Brain microvascular endothelial cell (primary cell): ENCODE measurements at regions not wholly inside any gene's neighbourhood (a gene's known extent, or its start where the extent isn't known, plus 50 kb on each side); places are given as distances from the start of the nearest gene placed in this dataset.

Experiments used
- DNase-seq: peaks from one replicate; pipeline ENCODE4 v3.0.0-alpha.2; 2020
- H3K27ac ChIP-seq: fragments of 250-450 bp; sonication (Bioruptor Pico); 2 replicates; pipeline ENCODE4 v1.5.1; 2020; ENCODE audit warnings: mild to moderate bottlenecking, moderate library complexity
- H3K27me3 ChIP-seq: fragments of 250-450 bp; sonication (Bioruptor Pico); replicated peaks from 2 replicates; pipeline ENCODE4 v1.5.1; 2020; ENCODE audit warnings: mild to moderate bottlenecking
- H3K36me3 ChIP-seq: fragments of 250-450 bp; sonication (Bioruptor Pico); replicated peaks from 2 replicates; pipeline ENCODE4 v1.5.1; 2020; ENCODE audit warnings: mild to moderate bottlenecking
- H3K4me3 ChIP-seq: 2 replicates; pipeline ENCODE4 v1.5.1; 2011; ENCODE audit warnings: low read depth, mild to moderate bottlenecking, control low read depth, low read length, moderate library complexity
- CTCF ChIP-seq: IDR thresholded peaks from 2 replicates; pipeline ENCODE4 v1.5.1; 2011; ENCODE audit warnings: low read depth, mild to moderate bottlenecking, moderate library complexity, low read length, control low read depth, inconsistent platforms; ENCODE audit errors: missing control alignments
- in situ Hi-C: cut with HindIII; loops from 2 replicates; pipeline ENCODE4 v1.10.0; 2017; ENCODE audit warnings: low sequenced_read_pairs, low pct_ligation_motif_present

- in situ Hi-C loops, result no loop called here
- TF ChIP-seq CTCF, result no peak
- no peak for DNase-seq
- no peaks in the 10 kb centered on the region for H3K27me3 ChIP-seq
- H3K27ac ChIP-seq, result no peak overlapping the region
- no peak overlapping the region for H3K4me3 ChIP-seq
- H3K36me3 ChIP-seq, result no peaks in the 10 kb centered on the region
Measured at GRCh38 chr2:58664523-58665151, 423.5 kb upstream of the FANCL start.

DNA sequence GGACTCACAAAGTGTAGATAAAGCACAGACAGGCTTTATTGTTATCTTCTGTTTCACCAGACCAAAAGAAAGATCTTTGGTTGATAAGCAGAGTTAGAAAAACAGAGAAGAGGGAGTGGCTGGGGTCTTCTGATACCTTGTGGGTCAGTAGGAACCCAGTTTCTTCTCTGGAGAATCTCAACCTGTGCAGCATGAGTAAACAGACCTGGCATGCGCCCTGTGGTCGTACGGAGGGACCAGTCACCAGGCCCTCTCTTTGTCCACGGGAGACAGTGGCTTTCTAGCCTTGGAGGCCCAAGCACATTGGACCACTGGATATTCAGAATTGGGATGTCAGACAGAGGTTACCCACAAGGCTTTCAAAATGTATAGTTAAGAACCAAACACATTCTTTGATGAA is 418.9 kb upstream of the FANCL start:
- in situ Hi-C loops, result no loop called here
- no peak for TF ChIP-seq CTCF
- Histone ChIP-seq H3K4me3 (no peak overlapping the region), H3K27ac (no peak overlapping the region), H3K27me3 (no peaks in the 10 kb centered on the region), H3K36me3 (no peaks in the 10 kb centered on the region)
- no peak for DNase-seq

- no peak overlapping the region for H3K4me3 ChIP-seq
- no peak for TF ChIP-seq CTCF
- H3K27ac ChIP-seq, result no peak overlapping the region
- no peaks in the 10 kb centered on the region for H3K27me3 ChIP-seq
- DNase-seq, result no peak
- in situ Hi-C loops, result no loop called here
- H3K36me3 ChIP-seq, result no peaks in the 10 kb centered on the region
Measured at GRCh38 chr2:58655152-58655551, 414.0 kb upstream of the FANCL start.

DNA sequence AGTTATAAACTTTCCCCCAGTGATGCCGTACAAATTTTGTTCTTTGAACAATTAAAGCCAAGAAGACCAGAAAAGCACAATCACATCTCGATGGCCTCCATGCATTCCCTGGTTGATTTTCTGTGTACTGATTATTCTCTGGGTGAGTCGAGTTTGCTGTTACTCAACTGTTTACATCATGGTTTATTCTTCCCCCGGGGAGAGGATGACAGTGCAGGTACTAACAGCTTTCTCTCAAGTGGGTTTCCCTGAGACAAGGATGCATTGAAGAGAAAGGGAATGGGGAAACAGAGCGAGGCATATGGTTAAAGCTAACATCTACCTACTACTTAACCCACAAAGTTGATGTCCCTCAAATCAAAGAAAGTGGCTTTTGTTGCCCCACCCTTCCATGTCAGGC is 410.8 kb upstream of the FANCL start:
- no peaks in the 10 kb centered on the region for H3K36me3 ChIP-seq
- no peaks in the 10 kb centered on the region for H3K27me3 ChIP-seq
- in situ Hi-C loops, result no loop called here
- no peak overlapping the region for H3K27ac ChIP-seq
- H3K4me3 ChIP-seq, result no peak overlapping the region
- no peak for DNase-seq
- TF ChIP-seq CTCF, result no peak

GRCh38 chr2:58650781-58651180 is 409.7 kb upstream of the FANCL start:
- in situ Hi-C loops, result no loop called here
- no peak overlapping the region for H3K4me3 ChIP-seq
- no peak for TF ChIP-seq CTCF

GRCh38 chr2:58649756-58650155 is 408.6 kb upstream of the FANCL start:
- Histone ChIP-seq H3K27me3 (no peaks in the 10 kb centered on the region), H3K4me3 (no peak overlapping the region), H3K27ac (no peak overlapping the region), H3K36me3 (no peaks in the 10 kb centered on the region)
- DNase-seq, result no peak
- in situ Hi-C loops, result no loop called here
- no peak for TF ChIP-seq CTCF

More at GRCh38 chr2:58650781-58651180, 409.7 kb upstream of the FANCL start:
- Histone ChIP-seq H3K36me3 (no peaks in the 10 kb centered on the region), H3K27me3 (no peaks in the 10 kb centered on the region), H3K27ac (no peak overlapping the region)
- DNase-seq, result no peak
